KMS-11 (cell line): ENCODE measurements at regions not wholly inside any gene's neighbourhood (a gene's known extent, or its start where the extent isn't known, plus 50 kb on each side); places are given as distances from the start of the nearest gene placed in this dataset.

Experiments used
- H2AFZ ChIP-seq: fragments of 200-600 bp; sonication (generic); 2 replicates; pipeline ENCODE4 v1.6.1; 2016; ENCODE audit warnings: antibody characterized with exemption, mixed run types, low read depth
- H3K27ac ChIP-seq: fragments of 200-600 bp; sonication (generic); 2 replicates; pipeline ENCODE4 v1.6.1; 2016; ENCODE audit warnings: mild to moderate bottlenecking, mixed run types
- H3K27me3 ChIP-seq: fragments of 200-600 bp; sonication (generic); 2 replicates; pipeline ENCODE4 v1.6.1; 2017; ENCODE audit warnings: mild to moderate bottlenecking, low read depth, mixed run types, moderate library complexity; ENCODE audit not compliant: insufficient read depth
- H3K36me3 ChIP-seq: fragments of 200-600 bp; sonication (generic); 2 replicates; pipeline ENCODE4 v1.6.1; 2017; ENCODE audit warnings: mild to moderate bottlenecking, mixed run types; ENCODE audit not compliant: insufficient read depth
- H3K4me1 ChIP-seq: fragments of 200-600 bp; sonication (generic); 2 replicates; pipeline ENCODE4 v1.6.1; 2016; ENCODE audit warnings: mild to moderate bottlenecking, low read depth, mixed run types; ENCODE audit not compliant: poor library complexity, severe bottlenecking
- H3K4me2 ChIP-seq: fragments of 200-600 bp; sonication (generic); 2 replicates; pipeline ENCODE4 v1.7.0; 2016; ENCODE audit warnings: mild to moderate bottlenecking, mixed run types
- H3K4me3 ChIP-seq: fragments of 200-600 bp; sonication (generic); IDR thresholded peaks from 2 replicates; pipeline ENCODE4 v1.6.1; 2017; ENCODE audit warnings: low read depth, low read length, mixed read lengths; ENCODE audit not compliant: insufficient read depth
- H3K79me2 ChIP-seq: fragments of 200-600 bp; sonication (generic); 2 replicates; pipeline ENCODE4 v1.6.1; 2016; ENCODE audit warnings: low read depth, mixed run types; ENCODE audit not compliant: insufficient read depth
- H3K9ac ChIP-seq: fragments of 200-600 bp; sonication (generic); 2 replicates; pipeline ENCODE4 v1.6.1; 2016; ENCODE audit warnings: mild to moderate bottlenecking, mixed run types
- H4K20me1 ChIP-seq: fragments of 200-600 bp; sonication (generic); 2 replicates; pipeline ENCODE4 v1.6.1; 2016; ENCODE audit warnings: mild to moderate bottlenecking, mixed run types; ENCODE audit not compliant: insufficient read depth
- CTCF ChIP-seq: fragments of 200-600 bp; sonication (generic); conservative IDR thresholded peaks from 2 replicates; pipeline ENCODE4 v1.6.1; 2017; ENCODE audit warnings: low read depth, mild to moderate bottlenecking, antibody characterized with exemption, low read length, moderate library complexity, mixed read lengths

DNA sequence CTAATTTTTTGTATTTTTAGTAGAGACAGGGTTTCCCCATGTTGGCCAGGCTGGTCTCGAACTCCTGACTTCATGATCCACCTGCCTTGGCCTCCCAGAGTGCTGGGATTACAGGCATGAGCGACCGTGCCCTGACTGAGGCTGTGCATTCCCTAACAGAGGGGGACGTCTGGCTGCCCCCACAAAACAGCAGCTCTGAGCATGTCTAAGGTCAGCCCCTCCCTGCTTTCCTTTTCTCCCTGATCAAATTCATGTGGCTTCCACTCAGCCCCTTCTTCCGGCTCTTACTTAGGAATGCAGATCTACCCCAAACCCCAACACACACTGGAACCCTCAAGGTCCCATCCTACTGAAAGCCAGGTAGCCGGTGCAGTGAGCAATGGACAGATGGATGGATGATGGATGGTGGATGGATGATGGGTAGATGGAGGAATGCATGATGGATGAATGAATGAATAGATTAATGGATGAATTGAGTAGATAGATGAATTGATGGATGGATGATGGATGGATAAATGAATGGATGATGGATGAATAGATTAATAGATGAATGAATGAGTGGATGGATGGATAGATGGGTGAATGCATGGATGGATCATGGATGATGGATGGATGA lies 91.5 kb upstream of the BHLHE23 start:
- Histone ChIP-seq H2AFZ (no peak overlapping the region), H3K27ac (no peak overlapping the region), H3K27me3 (peaks cover 73% of the 10 kb centered on the region), H3K4me2 (no peak overlapping the region), H3K4me3 (no peak overlapping the region), H3K9ac (no peak overlapping the region), H4K20me1 (no peaks in the 10 kb centered on the region), H3K36me3 (no peaks in the 10 kb centered on the region), H3K79me2 (no peaks in the 10 kb centered on the region), H3K4me1 (no peaks in the 10 kb centered on the region)
- no peak for TF ChIP-seq CTCF

DNA sequence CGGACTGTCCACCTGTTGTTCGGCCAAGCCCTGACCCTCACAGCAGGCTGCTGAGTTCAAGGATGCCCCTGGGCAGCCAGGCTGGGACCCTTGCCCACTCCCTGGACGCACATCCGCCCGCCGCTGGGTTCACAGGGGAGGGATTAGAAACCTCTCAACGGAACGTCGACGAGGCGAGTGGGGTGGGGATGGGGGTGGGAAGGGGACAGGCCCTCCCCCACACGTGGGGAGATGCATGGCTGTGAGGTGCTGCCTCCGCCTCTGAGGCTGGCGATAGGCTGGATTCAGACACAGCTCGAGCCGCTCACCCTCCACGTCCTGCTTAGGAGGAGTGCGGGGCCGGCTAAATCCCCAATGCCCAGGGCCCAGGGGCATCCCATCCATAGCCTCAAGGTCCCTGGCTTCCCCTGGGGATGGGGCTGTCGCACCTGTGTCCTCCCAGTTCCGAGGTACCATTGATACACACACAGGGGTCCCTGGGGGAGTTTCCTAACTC lies 90.6 kb upstream of the BHLHE23 start:
- no peak overlapping the region for H3K4me2 ChIP-seq
- no peak overlapping the region for H2AFZ ChIP-seq
- no peak for TF ChIP-seq CTCF
- H3K4me3 ChIP-seq: no peak overlapping the region
- no peaks in the 10 kb centered on the region for H3K4me1 ChIP-seq
- no peak overlapping the region for H3K27ac ChIP-seq
- H3K9ac ChIP-seq: no peak overlapping the region
- no peaks in the 10 kb centered on the region for H3K79me2 ChIP-seq
- no peaks in the 10 kb centered on the region for H4K20me1 ChIP-seq
- peaks cover 81% of the 10 kb centered on the region for H3K27me3 ChIP-seq
- no peaks in the 10 kb centered on the region for H3K36me3 ChIP-seq

- Histone ChIP-seq H3K27ac (no peak overlapping the region), H4K20me1 (no peaks in the 10 kb centered on the region), H3K36me3 (no peaks in the 10 kb centered on the region), H2AFZ (no peak overlapping the region), H3K4me3 (no peak overlapping the region), H3K4me1 (no peaks in the 10 kb centered on the region), H3K27me3 (peaks cover 81% of the 10 kb centered on the region), H3K79me2 (no peaks in the 10 kb centered on the region), H3K9ac (no peak overlapping the region), H3K4me2 (no peak overlapping the region)
- no peak for TF ChIP-seq CTCF
These were observed 90.0 kb upstream of the BHLHE23 start for GRCh38 chr20:63096681-63097335.

DNA sequence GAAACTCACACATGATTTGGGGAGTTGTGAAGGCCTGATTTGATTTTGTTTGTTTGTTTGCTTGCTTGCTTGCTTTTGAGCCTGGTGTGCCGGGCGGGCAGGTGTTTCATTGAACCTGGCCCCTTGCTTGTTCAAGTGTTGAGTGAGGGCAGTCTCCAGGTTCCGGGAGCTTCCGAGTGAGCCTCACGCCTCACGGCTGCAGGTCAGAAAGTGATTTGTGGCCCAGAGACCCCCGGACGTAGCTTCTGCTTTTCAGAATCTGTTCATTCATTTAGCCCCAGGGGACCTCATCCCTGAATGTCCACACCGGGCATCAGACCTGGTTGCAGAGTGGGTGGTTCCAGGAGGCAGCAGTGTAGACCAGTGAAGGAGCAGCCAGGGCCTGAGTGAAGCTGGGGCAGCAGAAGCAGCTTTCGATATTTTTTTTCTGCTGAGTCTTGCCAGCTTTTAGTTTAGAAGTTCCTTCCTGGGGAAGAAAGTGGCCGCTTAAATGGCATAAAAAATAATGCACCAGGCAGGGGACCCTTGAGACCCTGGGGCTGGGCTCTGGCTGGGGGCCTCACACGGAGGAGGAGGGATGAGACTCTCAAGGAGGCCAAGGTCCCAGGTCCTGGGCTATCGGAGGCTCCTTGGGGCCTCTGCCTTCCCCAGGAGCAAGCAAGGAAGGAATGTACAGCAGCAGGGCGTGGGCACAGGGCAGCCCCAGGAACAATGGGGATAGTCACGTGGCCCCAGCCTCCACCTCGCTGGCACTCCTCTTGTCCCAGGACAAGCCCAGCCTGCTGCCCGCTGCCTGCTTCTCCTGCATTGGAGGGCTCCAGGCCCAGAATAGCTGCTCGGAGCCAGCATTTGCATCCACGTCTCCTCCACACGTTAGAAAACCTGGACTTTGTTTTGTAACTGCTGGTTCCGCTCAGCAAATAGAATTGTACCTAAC lies 89.2 kb upstream of the BHLHE23 start:
- H2AFZ ChIP-seq: no peak overlapping the region
- no peaks in the 10 kb centered on the region for H3K79me2 ChIP-seq
- H3K4me1 ChIP-seq: no peaks in the 10 kb centered on the region
- H3K9ac ChIP-seq: no peak overlapping the region
- no peak for TF ChIP-seq CTCF
- H3K4me3 ChIP-seq: no peak overlapping the region
- H3K4me2 ChIP-seq: no peak overlapping the region
- H3K27ac ChIP-seq: no peak overlapping the region
- H4K20me1 ChIP-seq: no peaks in the 10 kb centered on the region
- no peaks in the 10 kb centered on the region for H3K36me3 ChIP-seq
- peaks cover 86% of the 10 kb centered on the region for H3K27me3 ChIP-seq
